H9 (cell line): ENCODE measurements at regions not wholly inside any gene's neighbourhood (a gene's known extent, or its start where the extent isn't known, plus 50 kb on each side); places are given as distances from the start of the nearest gene placed in this dataset.

Experiments
- DNase-seq: peaks from one replicate; pipeline ENCODE4 v3.0.0-alpha.2; 2017
- H2AFZ ChIP-seq: one replicate; pipeline ENCODE4 v1.6.1; 2013; ENCODE audit warnings: mild to moderate bottlenecking, low read length, control low read depth, moderate library complexity
- H2AK5ac ChIP-seq: 2 replicates; pipeline ENCODE4 v1.6.1; 2013; ENCODE audit warnings: low read length, control low read depth, mixed read lengths; ENCODE audit not compliant: insufficient read length
- H2BK120ac ChIP-seq: one replicate; pipeline ENCODE4 v1.6.1; 2013; ENCODE audit warnings: low read depth, mild to moderate bottlenecking, low read length, control low read depth, inconsistent platforms; ENCODE audit not compliant: poor library complexity, severe bottlenecking
- H2BK12ac ChIP-seq: 2 replicates; pipeline ENCODE4 v1.6.1; 2013; ENCODE audit warnings: low read length, control low read depth, mixed read lengths, low read depth; ENCODE audit not compliant: insufficient read length
- H2BK15ac ChIP-seq: 2 replicates; pipeline ENCODE4 v1.6.1; 2013; ENCODE audit warnings: low read depth, low read length, control low read depth
- H2BK20ac ChIP-seq: one replicate; pipeline ENCODE4 v1.6.1; 2013; ENCODE audit warnings: low read depth, mild to moderate bottlenecking, low read length, control low read depth, inconsistent platforms; ENCODE audit not compliant: poor library complexity, severe bottlenecking
- H2BK5ac ChIP-seq: 2 replicates; pipeline ENCODE4 v1.6.1; 2013; ENCODE audit warnings: low read length, control low read depth, mixed read lengths; ENCODE audit not compliant: insufficient read length
- H3K14ac ChIP-seq: 2 replicates; pipeline ENCODE4 v1.6.1; 2013; ENCODE audit warnings: low read length, control low read depth; ENCODE audit not compliant: insufficient read depth
- H3K18ac ChIP-seq: 2 replicates; pipeline ENCODE4 v1.6.1; 2013; ENCODE audit warnings: low read depth, mild to moderate bottlenecking, mixed read lengths, low read length, control low read depth; ENCODE audit not compliant: insufficient read length
- H3K23ac ChIP-seq: 2 replicates; pipeline ENCODE4 v1.6.1; 2013; ENCODE audit warnings: low read length, control low read depth, mixed read lengths, low read depth; ENCODE audit not compliant: insufficient read length
- H3K23me2 ChIP-seq: 2 replicates; pipeline ENCODE4 v1.6.1; 2013; ENCODE audit warnings: low read depth, mild to moderate bottlenecking, mixed read lengths, low read length, control low read depth; ENCODE audit not compliant: insufficient read length, poor library complexity, severe bottlenecking
- H3K27ac ChIP-seq: 2 replicates; pipeline ENCODE4 v1.5.1; 2013; ENCODE audit warnings: low read length, control low read depth, mixed read lengths, low read depth; ENCODE audit not compliant: insufficient read length
- H3K27me3 ChIP-seq: 2 replicates; pipeline ENCODE4 v1.6.1; 2013; ENCODE audit warnings: low read length, control low read depth, inconsistent platforms; ENCODE audit not compliant: insufficient read depth
- H3K4ac ChIP-seq: 2 replicates; pipeline ENCODE4 v1.6.1; 2013; ENCODE audit warnings: low read depth, mild to moderate bottlenecking, control low read depth, inconsistent platforms, low read length, moderate library complexity
- H3K4me1 ChIP-seq: 2 replicates; pipeline ENCODE4 v1.6.1; 2013; ENCODE audit warnings: low read length, control low read depth, inconsistent platforms; ENCODE audit not compliant: insufficient read depth
- H3K4me2 ChIP-seq: 2 replicates; pipeline ENCODE4 v1.6.1; 2013; ENCODE audit warnings: low read length, control low read depth, mixed read lengths; ENCODE audit not compliant: insufficient read length, insufficient read depth
- H3K56ac ChIP-seq: 2 replicates; pipeline ENCODE4 v1.6.1; 2013; ENCODE audit warnings: low read depth, mild to moderate bottlenecking, mixed read lengths, low read length, control low read depth; ENCODE audit not compliant: insufficient read length
- H3K79me1 ChIP-seq: 2 replicates; pipeline ENCODE4 v1.6.1; 2013; ENCODE audit warnings: low read depth, mild to moderate bottlenecking, moderate library complexity, low read length, control low read depth, inconsistent platforms; ENCODE audit not compliant: insufficient read depth, poor library complexity, severe bottlenecking
- H3K79me2 ChIP-seq: 2 replicates; pipeline ENCODE4 v1.6.1; 2013; ENCODE audit warnings: low read length, control low read depth, inconsistent platforms; ENCODE audit not compliant: insufficient read depth
- H3K9ac ChIP-seq: 2 replicates; pipeline ENCODE4 v1.6.1; 2013; ENCODE audit warnings: low read length, control low read depth, mixed read lengths; ENCODE audit not compliant: insufficient read length; ENCODE audit errors: extremely low read depth
- H3K9me3 ChIP-seq: one replicate; pipeline ENCODE4 v1.6.1; 2013; ENCODE audit warnings: low read depth, low read length, inconsistent platforms; ENCODE audit not compliant: control insufficient read depth
- H3T11ph ChIP-seq: one replicate; pipeline ENCODE4 v1.6.1; 2013; ENCODE audit warnings: mild to moderate bottlenecking, low read length, control low read depth, inconsistent platforms
- H4K20me1 ChIP-seq: one replicate; pipeline ENCODE4 v1.6.1; 2013; ENCODE audit not compliant: control insufficient read depth, insufficient read length, insufficient read depth
- H4K5ac ChIP-seq: 2 replicates; pipeline ENCODE4 v1.6.1; 2013; ENCODE audit warnings: low read depth, mild to moderate bottlenecking, mixed read lengths, low read length, control low read depth; ENCODE audit not compliant: insufficient read length
- H4K8ac ChIP-seq: replicated peaks from 2 replicates; pipeline ENCODE4 v1.6.1; 2013; ENCODE audit warnings: low read length, control low read depth, mixed read lengths, low read depth; ENCODE audit not compliant: insufficient read length
- H4K91ac ChIP-seq: 2 replicates; pipeline ENCODE4 v1.6.1; 2013; ENCODE audit warnings: low read depth, mild to moderate bottlenecking, moderate library complexity, mixed read lengths, low read length, control low read depth; ENCODE audit not compliant: insufficient read length
- H3K27ac Mint-ChIP-seq, 3 experiments: 2 replicates in 2 of 3; 3 replicates in 1 of 3; pipeline ENCODE4 v1.8.0; 2020 to 2021; ENCODE audit warnings: mixed read lengths in 3 of 3, mild to moderate bottlenecking in 1 of 3, moderate library complexity in 1 of 3
- H3K27me3 Mint-ChIP-seq: 2 replicates; pipeline ENCODE4 v1.8.0; 2021; ENCODE audit warnings: low read depth, mild to moderate bottlenecking, moderate library complexity, mixed read lengths
- H3K36me3 Mint-ChIP-seq, 3 experiments: 2 replicates in 2 of 3; 3 replicates in 1 of 3; pipeline ENCODE4 v1.8.0; 2020 to 2021; ENCODE audit warnings: low read depth in 3 of 3, mixed read lengths in 3 of 3; ENCODE audit not compliant: insufficient read depth in 1 of 3
- H3K4me1 Mint-ChIP-seq, 2 experiments: 2 replicates each; pipeline ENCODE4 v1.8.0; 2020; ENCODE audit warnings: mixed read lengths in 2 of 2
- H3K4me3 Mint-ChIP-seq, 2 experiments: 2 replicates in 1 of 2; 3 replicates in 1 of 2; pipeline ENCODE4 v1.8.0; 2020 to 2021; ENCODE audit warnings: mild to moderate bottlenecking in 2 of 2, mixed read lengths in 2 of 2, moderate library complexity in 1 of 2
- H3K9me3 Mint-ChIP-seq, 2 experiments: 2 replicates in 1 of 2; 3 replicates in 1 of 2; pipeline ENCODE4 v1.8.0; 2020; ENCODE audit warnings: mild to moderate bottlenecking in 2 of 2, mixed read lengths in 2 of 2, moderate library complexity in 1 of 2
- WGBS: extraction: QIAGEN DNeasy Blood & Tissue Kit; methylation state at CpG from one replicate; pipeline ENCODE4 v1.1.7; 2013; ENCODE audit warnings: missing lambda C conversion rate, low lambda C conversion rate, mixed read lengths; ENCODE audit not compliant: insufficient read length; ENCODE audit errors: extremely low coverage; 5-methylcytosine and 5-hydroxymethylcytosine counted together
- TF ChIP-seq, protein P1 (sequence below): fragments of 200-600 bp; sonication (generic); conservative IDR thresholded peaks from 3 replicates; pipeline ENCODE4 v1.8.0; 2021; ENCODE audit warnings: antibody characterized with exemption, mild to moderate bottlenecking

DNA sequence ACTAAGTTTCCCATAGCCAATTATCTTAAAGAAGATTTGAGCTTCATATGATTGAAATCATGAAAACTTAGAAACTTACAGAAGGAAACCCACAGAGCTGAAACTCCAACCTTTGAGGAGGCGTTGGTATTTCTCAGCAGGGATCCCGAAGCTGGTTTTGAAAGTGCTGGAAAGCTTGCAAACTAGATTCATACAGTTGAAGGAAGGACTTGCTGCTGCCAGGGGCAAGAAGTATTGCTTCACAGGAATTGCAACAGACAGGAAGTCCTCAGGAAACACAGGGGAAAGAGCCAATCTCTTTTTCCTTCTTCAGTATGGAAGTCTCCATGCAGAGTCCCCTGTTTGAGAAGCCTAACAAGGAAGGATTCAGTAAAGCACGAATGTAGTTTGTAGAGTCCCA, 419.7 kb downstream of the CD109 start:
- no peak overlapping the region for H3K18ac ChIP-seq
- WGBS: no CpG with 5 or more reads among the region's 3 CpGs

More for the DNA sequence above, 419.7 kb downstream of the CD109 start:
- no peak overlapping the region; a peak in 1 of 7 replicates for H3K27ac Mint-ChIP-seq
- no peak overlapping the region for H2AK5ac ChIP-seq
- H3K14ac ChIP-seq: no peak overlapping the region
- H3K36me3 Mint-ChIP-seq: no peaks in the 10 kb centered on the region
- H3K79me1 ChIP-seq: no peaks in the 10 kb centered on the region
- H2AFZ ChIP-seq: no peak overlapping the region
- H3K9ac ChIP-seq: no peak overlapping the region
- DNase-seq: no peak
- no peak overlapping the region for H4K8ac ChIP-seq
- H2BK120ac ChIP-seq: no peak overlapping the region
- H3K4me2 ChIP-seq: no peak overlapping the region
- H4K91ac ChIP-seq: no peak overlapping the region
- no peak overlapping the region for H2BK15ac ChIP-seq
- H4K5ac ChIP-seq: no peak overlapping the region
- no peak overlapping the region for H2BK20ac ChIP-seq
- no peak overlapping the region for H3K23ac ChIP-seq
- H2BK5ac ChIP-seq: no peak overlapping the region
- H3K4ac ChIP-seq: no peak overlapping the region
- no peaks in the 10 kb centered on the region for H3K9me3 ChIP-seq
- TF ChIP-seq, protein P1, sequence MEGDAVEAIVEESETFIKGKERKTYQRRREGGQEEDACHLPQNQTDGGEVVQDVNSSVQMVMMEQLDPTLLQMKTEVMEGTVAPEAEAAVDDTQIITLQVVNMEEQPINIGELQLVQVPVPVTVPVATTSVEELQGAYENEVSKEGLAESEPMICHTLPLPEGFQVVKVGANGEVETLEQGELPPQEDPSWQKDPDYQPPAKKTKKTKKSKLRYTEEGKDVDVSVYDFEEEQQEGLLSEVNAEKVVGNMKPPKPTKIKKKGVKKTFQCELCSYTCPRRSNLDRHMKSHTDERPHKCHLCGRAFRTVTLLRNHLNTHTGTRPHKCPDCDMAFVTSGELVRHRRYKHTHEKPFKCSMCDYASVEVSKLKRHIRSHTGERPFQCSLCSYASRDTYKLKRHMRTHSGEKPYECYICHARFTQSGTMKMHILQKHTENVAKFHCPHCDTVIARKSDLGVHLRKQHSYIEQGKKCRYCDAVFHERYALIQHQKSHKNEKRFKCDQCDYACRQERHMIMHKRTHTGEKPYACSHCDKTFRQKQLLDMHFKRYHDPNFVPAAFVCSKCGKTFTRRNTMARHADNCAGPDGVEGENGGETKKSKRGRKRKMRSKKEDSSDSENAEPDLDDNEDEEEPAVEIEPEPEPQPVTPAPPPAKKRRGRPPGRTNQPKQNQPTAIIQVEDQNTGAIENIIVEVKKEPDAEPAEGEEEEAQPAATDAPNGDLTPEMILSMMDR: no peak
- H3K27ac ChIP-seq: no peak overlapping the region
- no peaks in the 10 kb centered on the region for H3K79me2 ChIP-seq
- H3K27me3 Mint-ChIP-seq: no peaks in the 10 kb centered on the region; the same call in 1 of the 2 replicates
- H3K9me3 Mint-ChIP-seq: no peaks in the 10 kb centered on the region; a peak in 1 of 5 replicates
- H3K4me3 Mint-ChIP-seq: no peak overlapping the region
- H2BK12ac ChIP-seq: no peak overlapping the region
- H4K20me1 ChIP-seq: no peaks in the 10 kb centered on the region
- no peaks in the 10 kb centered on the region for H3K4me1 Mint-ChIP-seq
- H3K27me3 ChIP-seq: no peaks in the 10 kb centered on the region
- H3K56ac ChIP-seq: no peak overlapping the region
- H3T11ph ChIP-seq: no peak overlapping the region
- H3K23me2 ChIP-seq: no peaks in the 10 kb centered on the region
- no peaks in the 10 kb centered on the region for H3K4me1 ChIP-seq
